ENCODE measurements at regions not wholly inside any gene's neighbourhood (a gene's known extent, or its start where the extent isn't known, plus 50 kb on each side); places are given as distances from the start of the nearest gene placed in this dataset.

GRCh38 chr5:118435131-118435530, 553.2 kb downstream of the DTWD2 start:
- TF ChIP-seq POLR2A (IDR thresholded peaks at IDR 0.05) (no peak), POLR2AphosphoS5 (IDR thresholded peaks at IDR 0.05) (no peak), CTCF (IDR thresholded peaks at IDR 0.05) (no peak)
- H3K36me3 ChIP-seq = no peaks in the 10 kb centered on the region
- H3K4me3 ChIP-seq = no peak overlapping the region
- H3K4me1 ChIP-seq (replicated peaks) = no peaks in the 10 kb centered on the region
- no peaks in the 10 kb centered on the region for H3K27me3 ChIP-seq (replicated peaks; ENCODE audit: insufficient read depth)
- no peak overlapping the region for H3K27ac ChIP-seq
- DNase-seq (ENCODE audit: low spot score) = no peak
- intact Hi-C loops (cut with DNase I) = no loop called here
- WGBS = 66% methylated on average over 4 of the region's 4 CpGs
- H3K9me3 ChIP-seq = no peaks in the 10 kb centered on the region

- no peak for TF ChIP-seq CTCF (IDR thresholded peaks at IDR 0.05)
- TF ChIP-seq POLR2A (IDR thresholded peaks at IDR 0.05) = no peak
- TF ChIP-seq POLR2AphosphoS5 (IDR thresholded peaks at IDR 0.05) = no peak
Measured at GRCh38 chr5:118434522-118434921, 553.8 kb downstream of the DTWD2 start.

GRCh38 chr5:118430076-118430475, 558.3 kb downstream of the DTWD2 start:
- DNase-seq (ENCODE audit: low spot score) = no peak
- Histone ChIP-seq H3K4me3 (no peak overlapping the region), H3K36me3 (no peaks in the 10 kb centered on the region), H3K4me1 (replicated peaks) (no peaks in the 10 kb centered on the region), H3K27me3 (replicated peaks; ENCODE audit: insufficient read depth) (no peaks in the 10 kb centered on the region), H3K9me3 (no peaks in the 10 kb centered on the region), H3K27ac (no peak overlapping the region)
- TF ChIP-seq POLR2A (IDR thresholded peaks at IDR 0.05) = no peak
- no peak for TF ChIP-seq POLR2AphosphoS5 (IDR thresholded peaks at IDR 0.05)
- no peak for TF ChIP-seq CTCF (IDR thresholded peaks at IDR 0.05)
- intact Hi-C loops (cut with DNase I) = no loop called here
- 93% methylated on average over 2 of the region's 2 CpGs for WGBS

More at GRCh38 chr5:118434522-118434921, 553.8 kb downstream of the DTWD2 start:
- 21% methylated on average over 2 of the region's 2 CpGs for WGBS
- no peak for DNase-seq (ENCODE audit: low spot score)
- Histone ChIP-seq H3K9me3 (no peaks in the 10 kb centered on the region), H3K4me3 (no peak overlapping the region), H3K36me3 (no peaks in the 10 kb centered on the region), H3K27me3 (replicated peaks; ENCODE audit: insufficient read depth) (no peaks in the 10 kb centered on the region), H3K27ac (no peak overlapping the region), H3K4me1 (replicated peaks) (no peaks in the 10 kb centered on the region)
- intact Hi-C loops (cut with DNase I) = no loop called here

- intact Hi-C loops (cut with DNase I) = no loop called here
Measured at GRCh38 chr5:118407958-118408357, 580.4 kb downstream of the DTWD2 start.

More at GRCh38 chr5:118407958-118408357, 580.4 kb downstream of the DTWD2 start:
- no peaks in the 10 kb centered on the region for H3K27me3 ChIP-seq (replicated peaks; ENCODE audit: insufficient read depth)
- H3K4me1 ChIP-seq (replicated peaks) = no peaks in the 10 kb centered on the region
- no peak for TF ChIP-seq POLR2AphosphoS5 (IDR thresholded peaks at IDR 0.05)
- TF ChIP-seq POLR2A (IDR thresholded peaks at IDR 0.05) = no peak
- TF ChIP-seq CTCF (IDR thresholded peaks at IDR 0.05) = no peak
- no peak overlapping the region for H3K27ac ChIP-seq
- H3K4me3 ChIP-seq = no peak overlapping the region
- H3K36me3 ChIP-seq = no peaks in the 10 kb centered on the region
- no peaks in the 10 kb centered on the region for H3K9me3 ChIP-seq
- no peak for DNase-seq (ENCODE audit: low spot score)
